IMR-90 (cell line): ENCODE measurements at regions not wholly inside any gene's neighbourhood (a gene's known extent, or its start where the extent isn't known, plus 50 kb on each side); places are given as distances from the start of the nearest gene placed in this dataset.

ENCODE experiments used
- ATAC-seq: fragments of 200-7000 bp; cut with Tn5 transposase; 2 replicates; pipeline ENCODE4 v1.9.1; 2020; ENCODE audit warnings: low read depth, mild to moderate bottlenecking, moderate library complexity
- BruUV-seq: library from RNA; stranded (reverse); fragments of 400-500 nt; replicated peaks from 2 replicates; lab custom pipeline; 2021; lab: Mats Ljungman, UMichigan
- CTCF ChIA-PET: fragments of 300-600 bp; formaldehyde crosslinking; extraction: SDS; loops from one replicate; lab custom pipeline; 2021; ENCODE audit warnings: antibody characterized with exemption; lab: Yijun Ruan, JAX
- POLR2A ChIA-PET: fragments of 300-600 bp; sonication (Branson Sonifier 250); formaldehyde crosslinking; loops from one replicate; lab custom pipeline; 2022; ENCODE audit warnings: antibody characterized with exemption; ENCODE audit not compliant: unreplicated experiment; lab: Charles Lee
- DNase-seq: peaks from one replicate; pipeline ENCODE4 v3.0.0; 2013
- H2AFZ ChIP-seq: replicated peaks from 2 replicates; pipeline ENCODE3; 2013; ENCODE audit warnings: low read length, mild to moderate bottlenecking; ENCODE audit not compliant: poor library complexity
- H2AK5ac ChIP-seq: 2 replicates; pipeline ENCODE4 v1.6.1; 2013; ENCODE audit warnings: low read depth, low read length, inconsistent platforms
- H2AK9ac ChIP-seq: replicated peaks from 2 replicates; pipeline ENCODE3; 2013; ENCODE audit warnings: mild to moderate bottlenecking, low read depth, low read length, moderate library complexity; ENCODE audit not compliant: poor library complexity
- H2BK120ac ChIP-seq: 2 replicates; pipeline ENCODE4 v1.6.1; 2013; ENCODE audit warnings: low read depth, low read length, inconsistent platforms
- H2BK15ac ChIP-seq: 3 replicates; pipeline ENCODE4 v1.6.1; 2013; ENCODE audit warnings: low read depth, low read length, inconsistent platforms
- H2BK20ac ChIP-seq: 2 replicates; pipeline ENCODE4 v1.6.1; 2013; ENCODE audit warnings: low read depth, mild to moderate bottlenecking, inconsistent platforms, low read length, moderate library complexity
- H2BK5ac ChIP-seq: 2 replicates; pipeline ENCODE4 v1.6.1; 2013; ENCODE audit warnings: mild to moderate bottlenecking, low read depth, low read length, inconsistent platforms; ENCODE audit not compliant: poor library complexity, severe bottlenecking
- H3K14ac ChIP-seq: replicated peaks from 2 replicates; pipeline ENCODE4 v1.6.1; 2013; ENCODE audit warnings: low read depth, low read length, inconsistent platforms
- H3K18ac ChIP-seq: 2 replicates; pipeline ENCODE4 v1.6.1; 2013; ENCODE audit warnings: low read depth, low read length, control low read depth
- H3K23ac ChIP-seq: 2 replicates; pipeline ENCODE4 v1.6.1; 2013; ENCODE audit warnings: low read depth, low read length, inconsistent platforms
- H3K27ac ChIP-seq: 2 replicates; pipeline ENCODE4 v1.5.1; 2013; ENCODE audit warnings: mild to moderate bottlenecking, control low read depth, low read length; ENCODE audit not compliant: insufficient read depth
- H3K27me3 ChIP-seq: 2 replicates; pipeline ENCODE4 v1.6.1; 2013; ENCODE audit warnings: low read length; ENCODE audit not compliant: control insufficient read depth, insufficient read depth
- H3K36me3 ChIP-seq: 2 replicates; pipeline ENCODE4 v1.6.1; 2013; ENCODE audit warnings: low read length, mixed read lengths; ENCODE audit not compliant: control insufficient read depth, insufficient read depth
- H3K4ac ChIP-seq: 2 replicates; pipeline ENCODE4 v1.6.1; 2013; ENCODE audit warnings: low read depth, low read length, inconsistent platforms
- H3K4me1 ChIP-seq: 2 replicates; pipeline ENCODE4 v1.6.1; 2013; ENCODE audit warnings: low read length, mixed read lengths; ENCODE audit not compliant: control insufficient read depth, insufficient read depth
- H3K4me2 ChIP-seq: 2 replicates; pipeline ENCODE4 v1.6.1; 2013; ENCODE audit warnings: low read depth, mild to moderate bottlenecking, control low read depth, low read length, moderate library complexity
- H3K4me3 ChIP-seq: 2 replicates; pipeline ENCODE4 v1.5.1; 2013; ENCODE audit warnings: low read depth, mild to moderate bottlenecking, control low read depth, low read length, moderate library complexity; ENCODE audit not compliant: insufficient read depth
- H3K56ac ChIP-seq: 2 replicates; pipeline ENCODE4 v1.6.1; 2013; ENCODE audit warnings: low read length, inconsistent platforms; ENCODE audit not compliant: insufficient read depth; ENCODE audit errors: extremely low read depth
- H3K79me1 ChIP-seq, 2 experiments: 2 replicates each; pipeline ENCODE4 v1.6.1; 2013; ENCODE audit warnings: low read length in 2 of 2, inconsistent platforms in 1 of 2, low read depth in 1 of 2
- H3K9ac ChIP-seq: 2 replicates; pipeline ENCODE4 v1.6.1; 2013; ENCODE audit warnings: low read depth, low read length, control low read depth
- H3K9me1 ChIP-seq: 2 replicates; pipeline ENCODE4 v1.6.1; 2013; ENCODE audit warnings: low read length, inconsistent platforms; ENCODE audit not compliant: insufficient read depth
- H3K9me3 ChIP-seq: 2 replicates; pipeline ENCODE4 v1.6.1; 2013; ENCODE audit warnings: low read length; ENCODE audit not compliant: control insufficient read depth, insufficient read depth
- H4K20me1 ChIP-seq: 2 replicates; pipeline ENCODE4 v1.6.1; 2013; ENCODE audit warnings: low read length, inconsistent platforms; ENCODE audit not compliant: insufficient read depth
- H4K5ac ChIP-seq: 2 replicates; pipeline ENCODE4 v1.6.1; 2013; ENCODE audit warnings: mild to moderate bottlenecking, low read depth, low read length, control low read depth
- H4K8ac ChIP-seq, 2 experiments: 2 replicates each; pipeline ENCODE4 v1.6.1; 2013; ENCODE audit warnings: low read depth in 2 of 2, low read length in 2 of 2, control low read depth in 1 of 2, inconsistent platforms in 1 of 2
- H4K91ac ChIP-seq: 2 replicates; pipeline ENCODE4 v1.6.1; 2013; ENCODE audit warnings: low read depth, low read length, inconsistent platforms; ENCODE audit not compliant: insufficient read depth
- BHLHE40 ChIP-seq: fragments of 150-350 bp; IDR thresholded peaks from 2 replicates; pipeline ENCODE4 v1.6.1; 2016; ENCODE audit warnings: mild to moderate bottlenecking, low read depth, low read length
- CHD1 ChIP-seq: IDR thresholded peaks from 2 replicates; pipeline ENCODE4 v1.6.1; 2012; ENCODE audit warnings: low read depth, low read length, improper control_type of control experiment
- ELK1 ChIP-seq: fragments of 150-350 bp; IDR thresholded peaks from 2 replicates; pipeline ENCODE4 v1.6.1; 2016; ENCODE audit warnings: low read depth, mild to moderate bottlenecking, low read length, moderate library complexity, borderline replicate concordance
- MXI1 ChIP-seq: IDR thresholded peaks from 2 replicates; pipeline ENCODE4 v1.6.1; 2012; ENCODE audit warnings: low read depth, mild to moderate bottlenecking, low read length, moderate library complexity, borderline replicate concordance
- NFE2L2 ChIP-seq: fragments of 150-350 bp; IDR thresholded peaks from 2 replicates; pipeline ENCODE4 v1.6.1; 2016; ENCODE audit warnings: low read depth, mild to moderate bottlenecking, low read length
- RAD21 ChIP-seq: IDR thresholded peaks from 2 replicates; pipeline ENCODE4 v1.6.1; 2012; ENCODE audit warnings: low read length, improper control_type of control experiment
- RFX5 ChIP-seq: IDR thresholded peaks from 2 replicates; pipeline ENCODE4 v1.8.0; 2012; ENCODE audit warnings: low read depth, mild to moderate bottlenecking, low read length, moderate library complexity
- SMC3 ChIP-seq: fragments of 150-350 bp; IDR thresholded peaks from 2 replicates; pipeline ENCODE4 v1.6.1; 2016; ENCODE audit warnings: low read depth, mild to moderate bottlenecking, antibody characterized with exemption, low read length, moderate library complexity
- WGBS, 2 experiments: methylation state at CpG; one replicate each; pipeline versions ENCODE4 v1.1.5 to v1.1.7; 2013; ENCODE audit warnings: missing lambda C conversion rate in 2 of 2; ENCODE audit not compliant: insufficient read length in 1 of 2; ENCODE audit errors: extremely low coverage in 2 of 2; 5-methylcytosine and 5-hydroxymethylcytosine counted together
- dilution Hi-C: fragments of 300-500 bp; cut with HindIII; formaldehyde crosslinking; loops from one replicate; pipeline ENCODE4 v1.14.3; 2018; ENCODE audit warnings: low sequenced_read_pairs; ENCODE audit not compliant: unreplicated experiment
- in situ Hi-C: fragments of 300-500 bp; cut with MboI; formaldehyde crosslinking; loops from 3 replicates; pipeline ENCODE4 v1.14.3; 2019; ENCODE audit warnings: low sequenced_read_pairs, inconsistent platforms, mixed read lengths
- intact Hi-C: fragments of 100-400 bp; cut with micrococcal nuclease; formaldehyde crosslinking; loops from 2 replicates; pipeline ENCODE4 v1.10.0; 2022

GRCh38 chr2:64307421-64307820, 146.5 kb upstream of the LGALSL start:
- Histone ChIP-seq H3K18ac (no peak overlapping the region), H3K4me3 (no peak overlapping the region), H3K9me1 (no peaks in the 10 kb centered on the region), H3K27me3 (peaks cover 8% of the 10 kb centered on the region), H3K56ac (no peak overlapping the region), H2BK20ac (no peak overlapping the region), H2BK15ac (no peak overlapping the region), H3K14ac (no peak overlapping the region), H3K4me1 (peaks cover 3% of the 10 kb centered on the region), H4K8ac (no peak overlapping the region), H3K9ac (no peak overlapping the region), H4K5ac (no peak overlapping the region), H3K9me3 (no peaks in the 10 kb centered on the region), H3K36me3 (no peaks in the 10 kb centered on the region), H4K20me1 (no peaks in the 10 kb centered on the region), H4K91ac (no peak overlapping the region), H3K79me1 (no peaks in the 10 kb centered on the region), H2AK5ac (no peak overlapping the region), H3K23ac (no peak overlapping the region), H2AK9ac (no peak overlapping the region), H3K4me2 (no peak overlapping the region), H2AFZ (no peak overlapping the region), H2BK5ac (no peak overlapping the region), H3K4ac (no peak overlapping the region), H3K27ac (no peak overlapping the region), H2BK120ac (no peak overlapping the region)
- ChIA-PET POLR2A (no interaction called here), CTCF (interaction anchor here (1.0 kb wide), 1 partner anchor 149 kb away, joined by 3 read pairs; no protein-coding TSS in a partner anchor)
- dilution Hi-C loops, result loop anchor here (25.0 kb wide), 1 partner anchor 245 kb away; no protein-coding TSS in a partner anchor
- WGBS, 2 experiments, result 17% methylated on average over 1 of the region's 5 CpGs; no CpG with 5 or more reads in 1 of the 2 experiments
- DNase-seq (no peak), ATAC-seq (no peak)
- BruUV-seq, result no TSS peak
- in situ Hi-C loops, result no loop called here
- TF ChIP-seq ELK1, result no peak
- TF ChIP-seq SMC3, result no peak
- TF ChIP-seq BHLHE40, result no peak
- no peak for TF ChIP-seq RFX5
- no peak for TF ChIP-seq NFE2L2
- no peak for TF ChIP-seq RAD21
- no peak for TF ChIP-seq CHD1
- TF ChIP-seq MXI1, result no peak
- intact Hi-C loops, result no loop called here
